ENCODE measurements at regions not wholly inside any gene's neighbourhood (a gene's known extent, or its start where the extent isn't known, plus 50 kb on each side); places are given as distances from the start of the nearest gene placed in this dataset.

GRCh38 chr1:61552630-61553305 lies 172.2 kb downstream of the TM2D1 start:
- TF ChIP-seq, protein P1, sequence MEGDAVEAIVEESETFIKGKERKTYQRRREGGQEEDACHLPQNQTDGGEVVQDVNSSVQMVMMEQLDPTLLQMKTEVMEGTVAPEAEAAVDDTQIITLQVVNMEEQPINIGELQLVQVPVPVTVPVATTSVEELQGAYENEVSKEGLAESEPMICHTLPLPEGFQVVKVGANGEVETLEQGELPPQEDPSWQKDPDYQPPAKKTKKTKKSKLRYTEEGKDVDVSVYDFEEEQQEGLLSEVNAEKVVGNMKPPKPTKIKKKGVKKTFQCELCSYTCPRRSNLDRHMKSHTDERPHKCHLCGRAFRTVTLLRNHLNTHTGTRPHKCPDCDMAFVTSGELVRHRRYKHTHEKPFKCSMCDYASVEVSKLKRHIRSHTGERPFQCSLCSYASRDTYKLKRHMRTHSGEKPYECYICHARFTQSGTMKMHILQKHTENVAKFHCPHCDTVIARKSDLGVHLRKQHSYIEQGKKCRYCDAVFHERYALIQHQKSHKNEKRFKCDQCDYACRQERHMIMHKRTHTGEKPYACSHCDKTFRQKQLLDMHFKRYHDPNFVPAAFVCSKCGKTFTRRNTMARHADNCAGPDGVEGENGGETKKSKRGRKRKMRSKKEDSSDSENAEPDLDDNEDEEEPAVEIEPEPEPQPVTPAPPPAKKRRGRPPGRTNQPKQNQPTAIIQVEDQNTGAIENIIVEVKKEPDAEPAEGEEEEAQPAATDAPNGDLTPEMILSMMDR (IDR thresholded peaks at IDR 0.05), result no peak
- TF ChIP-seq EZH2phosphoT487 (IDR thresholded peaks at IDR 0.05; ENCODE audit: borderline replicate concordance, low read depth), result no peak
- no peak for TF ChIP-seq REST (IDR thresholded peaks at IDR 0.05; ENCODE audit: low read depth, low read length)
- no peak for TF ChIP-seq EP300 (IDR thresholded peaks at IDR 0.05; ENCODE audit: borderline replicate concordance in 1 of 2, low read depth in 1 of 2, low read length in 1 of 2)
- TF ChIP-seq NFIC (IDR thresholded peaks at IDR 0.05; ENCODE audit: borderline replicate concordance), result no peak
- no peak for TF ChIP-seq MAX (IDR thresholded peaks at IDR 0.05; ENCODE audit: low read depth)
- TF ChIP-seq FOXM1 (IDR thresholded peaks at IDR 0.05; ENCODE audit: low read depth), result no peak
- TF ChIP-seq FOSL2 (IDR thresholded peaks at IDR 0.05; ENCODE audit: borderline replicate concordance, low read depth), result no peak
